H1 (cell line): ENCODE measurements at regions not wholly inside any gene's neighbourhood (a gene's known extent, or its start where the extent isn't known, plus 50 kb on each side); places are given as distances from the start of the nearest gene placed in this dataset.
"Not testable (repeated sequence)": the region's sequence is repeated elsewhere in the genome, so short reads cannot be mapped to it uniquely, and the experiment has no call there.

Source experiments
- CTCF ChIA-PET: fragments of 300-600 bp; sonication (Branson Sonifier 250); formaldehyde crosslinking; loops from one replicate; lab custom pipeline; 2021; ENCODE audit not compliant: partially characterized antibody; lab: Charles Lee
- POLR2A ChIA-PET: fragments of 300-600 bp; sonication (Branson Sonifier 250); formaldehyde crosslinking; loops from one replicate; lab custom pipeline; 2021; ENCODE audit warnings: inconsistent platforms; ENCODE audit not compliant: partially characterized antibody; lab: Charles Lee
- DNase-seq, 2 experiments: peaks; one replicate each; pipeline versions ENCODE4 v3.0.0 to v3.0.0-alpha.2; 2010 to 2022; ENCODE audit warnings: low spot score in 2 of 2, low read depth in 1 of 2, mixed read lengths in 1 of 2
- FAIRE-seq: peaks from 2 replicates; lab custom pipeline; 2011; peaks lifted over from hg19 to GRCh38; lab: Jason Lieb, UNC
- H2AFZ ChIP-seq: 2 replicates; pipeline ENCODE4 v1.8.1; 2012; ENCODE audit warnings: low read length, inconsistent platforms
- H2AK5ac ChIP-seq: 2 replicates; pipeline ENCODE4 v1.6.1; 2013; ENCODE audit warnings: low read depth, low read length
- H2BK120ac ChIP-seq: replicated peaks from 2 replicates; pipeline ENCODE3; 2013; ENCODE audit warnings: low read depth, low read length, inconsistent platforms
- H2BK12ac ChIP-seq: 2 replicates; pipeline ENCODE4 v1.6.1; 2013; ENCODE audit warnings: low read depth, low read length
- H2BK15ac ChIP-seq: 2 replicates; pipeline ENCODE4 v1.6.1; 2013; ENCODE audit warnings: low read length
- H2BK20ac ChIP-seq: 2 replicates; pipeline ENCODE4 v1.6.1; 2013; ENCODE audit warnings: low read length
- H2BK5ac ChIP-seq: 2 replicates; pipeline ENCODE4 v1.6.1; 2013; ENCODE audit warnings: low read depth, low read length
- H3K14ac ChIP-seq: 2 replicates; pipeline ENCODE4 v1.6.1; 2013; ENCODE audit warnings: inconsistent platforms; ENCODE audit not compliant: insufficient read length
- H3K18ac ChIP-seq: 2 replicates; pipeline ENCODE4 v1.6.1; 2013; ENCODE audit warnings: low read length; ENCODE audit errors: extremely low read depth
- H3K23ac ChIP-seq: 2 replicates; pipeline ENCODE4 v1.6.1; 2013; ENCODE audit warnings: inconsistent platforms; ENCODE audit not compliant: insufficient read length
- H3K23me2 ChIP-seq: 2 replicates; pipeline ENCODE4 v1.6.1; 2013; ENCODE audit warnings: low read depth, low read length
- H3K27ac ChIP-seq: 2 replicates; pipeline ENCODE4 v1.6.1; 2011; ENCODE audit warnings: low read depth, low read length, inconsistent platforms
- H3K27me3 ChIP-seq, 4 experiments: replicated peaks in 1 of 4; 1 replicate in 1 of 4; 2 replicates in 3 of 4; pipeline versions ENCODE4 v1.6.1 to v1.8.1; 2011 to 2013; ENCODE audit warnings: low read length in 3 of 4, mild to moderate bottlenecking in 3 of 4, inconsistent platforms in 2 of 4, mixed read lengths in 2 of 4, moderate library complexity in 1 of 4; ENCODE audit not compliant: control insufficient read depth in 3 of 4, insufficient read depth in 3 of 4; ENCODE audit errors: extremely low read depth in 1 of 4
- H3K36me3 ChIP-seq, 4 experiments: 2 replicates each; pipeline versions ENCODE4 v1.6.1 to v1.8.1; 2011 to 2013; ENCODE audit warnings: mild to moderate bottlenecking in 4 of 4, low read length in 3 of 4, moderate library complexity in 2 of 4, control low read depth in 1 of 4, inconsistent platforms in 1 of 4; ENCODE audit not compliant: insufficient read depth in 4 of 4, control insufficient read depth in 2 of 4
- H3K4ac ChIP-seq: replicated peaks from 2 replicates; pipeline ENCODE3; 2013; ENCODE audit warnings: low read length, low read depth, mixed read lengths, inconsistent platforms; ENCODE audit not compliant: insufficient read length
- H3K4me1 ChIP-seq, 4 experiments: replicated peaks in 1 of 4; 1 replicate in 1 of 4; 2 replicates in 3 of 4; pipeline versions ENCODE4 v1.6.1 to v1.8.1; 2011 to 2013; ENCODE audit warnings: low read length in 3 of 4, inconsistent platforms in 2 of 4, mixed read lengths in 1 of 4; ENCODE audit not compliant: insufficient read depth in 4 of 4, control insufficient read depth in 3 of 4
- H3K4me2 ChIP-seq, 2 experiments: 2 replicates each; pipeline versions ENCODE4 v1.6.1 to v1.8.1; 2011 to 2013; ENCODE audit warnings: low read depth in 2 of 2, low read length in 2 of 2, control low read depth in 1 of 2, inconsistent platforms in 1 of 2, mild to moderate bottlenecking in 1 of 2; ENCODE audit not compliant: insufficient read depth in 1 of 2
- H3K4me3 ChIP-seq, 4 experiments: fragments of 200-600, 300-600 bp in 1 of 4; sonication (generic), shearing (Covaris generic), sonication (Bioruptor Twin) in 1 of 4; 2 replicates each; pipeline versions ENCODE4 v1.5.1 to v1.8.1; 2011 to 2016; ENCODE audit warnings: low read length in 4 of 4, low read depth in 3 of 4, control low read depth in 2 of 4, inconsistent platforms in 2 of 4, mild to moderate bottlenecking in 2 of 4, mixed read lengths in 1 of 4, moderate library complexity in 1 of 4; ENCODE audit not compliant: insufficient read depth in 2 of 4; ENCODE audit errors: extremely low read depth in 1 of 4
- H3K56ac ChIP-seq: replicated peaks from 2 replicates; pipeline ENCODE3; 2013; ENCODE audit warnings: low read depth, mild to moderate bottlenecking, mixed read lengths, low read length, inconsistent platforms; ENCODE audit not compliant: insufficient read length
- H3K79me1 ChIP-seq: 2 replicates; pipeline ENCODE4 v1.6.1; 2013; ENCODE audit warnings: low read depth, low read length, control low read depth
- H3K79me2 ChIP-seq, 2 experiments: 2 replicates each; pipeline versions ENCODE4 v1.6.1 to v1.8.1; 2012 to 2013; ENCODE audit warnings: low read length in 2 of 2, mild to moderate bottlenecking in 2 of 2, inconsistent platforms in 1 of 2; ENCODE audit not compliant: insufficient read depth in 2 of 2, control insufficient read depth in 1 of 2
- H3K9ac ChIP-seq, 4 experiments: replicated peaks in 1 of 4; 1 replicate in 1 of 4; 2 replicates in 3 of 4; pipeline versions ENCODE4 v1.6.1 to v1.8.1; 2011 to 2013; ENCODE audit warnings: low read depth in 3 of 4, low read length in 3 of 4, control low read depth in 2 of 4, mild to moderate bottlenecking in 2 of 4, moderate library complexity in 2 of 4, inconsistent platforms in 1 of 4; ENCODE audit errors: extremely low read depth in 1 of 4
- H3K9me3 ChIP-seq, 2 experiments: 2 replicates each; pipeline versions ENCODE4 v1.6.1 to v1.8.1; 2012 to 2013; ENCODE audit warnings: mild to moderate bottlenecking in 2 of 2, moderate library complexity in 2 of 2, control low read depth in 1 of 2, inconsistent platforms in 1 of 2, low read depth in 1 of 2, low read length in 1 of 2, mixed read lengths in 1 of 2; ENCODE audit not compliant: insufficient read depth in 2 of 2
- H4K20me1 ChIP-seq, 2 experiments: replicated peaks in 1 of 2; 2 replicates each; pipeline versions ENCODE3 to v1.8.1; 2011 to 2013; ENCODE audit warnings: inconsistent platforms in 2 of 2, low read length in 2 of 2, mild to moderate bottlenecking in 1 of 2; ENCODE audit not compliant: insufficient read depth in 2 of 2, control insufficient read depth in 1 of 2
- H4K5ac ChIP-seq: 2 replicates; pipeline ENCODE4 v1.6.1; 2013; ENCODE audit warnings: low read length, low read depth, mixed read lengths, inconsistent platforms; ENCODE audit not compliant: insufficient read length
- H4K8ac ChIP-seq: 2 replicates; pipeline ENCODE4 v1.8.0; 2013; ENCODE audit warnings: mild to moderate bottlenecking, moderate library complexity, low read length, inconsistent platforms; ENCODE audit not compliant: insufficient read depth; ENCODE audit errors: extremely low read depth
- H4K91ac ChIP-seq: replicated peaks from 2 replicates; pipeline ENCODE3; 2013; ENCODE audit warnings: low read length, mixed read lengths, inconsistent platforms; ENCODE audit not compliant: insufficient read length
- CREB1 ChIP-seq: IDR thresholded peaks from 2 replicates; pipeline ENCODE4 v1.6.1; 2012; ENCODE audit warnings: inconsistent platforms
- CTCF ChIP-seq, 3 experiments: IDR thresholded peaks; 1 replicate in 2 of 3; 2 replicates in 1 of 3; pipeline versions ENCODE4 v1.5.1 to v1.6.1; 2011; ENCODE audit warnings: low read length in 3 of 3, mild to moderate bottlenecking in 3 of 3, inconsistent platforms in 2 of 3, low read depth in 1 of 3, moderate library complexity in 1 of 3; ENCODE audit not compliant: insufficient read depth in 1 of 3; ENCODE audit errors: control extremely low read depth in 1 of 3
- JUN ChIP-seq: IDR thresholded peaks from 2 replicates; pipeline ENCODE4 v1.6.1; 2011; ENCODE audit warnings: low read depth, mild to moderate bottlenecking, improper control_type of control experiment, low read length
- NANOG ChIP-seq: IDR thresholded peaks from 2 replicates; pipeline ENCODE4 v1.6.1; 2011; ENCODE audit warnings: low read length, low read depth, mild to moderate bottlenecking, inconsistent platforms; ENCODE audit not compliant: insufficient read depth, poor library complexity, severe bottlenecking
- RAD21 ChIP-seq, 2 experiments: IDR thresholded peaks in 1 of 2; conservative IDR thresholded peaks in 1 of 2; 2 replicates each; pipeline ENCODE4 v1.6.1; 2011; ENCODE audit warnings: low read depth in 2 of 2, low read length in 2 of 2, improper control_type of control experiment in 1 of 2, inconsistent platforms in 1 of 2, mild to moderate bottlenecking in 1 of 2, moderate library complexity in 1 of 2
- SIN3A ChIP-seq, 2 experiments: IDR thresholded peaks in 1 of 2; conservative IDR thresholded peaks in 1 of 2; 2 replicates each; pipeline ENCODE4 v1.6.1; 2011 to 2012; ENCODE audit warnings: low read length in 2 of 2, improper control_type of control experiment in 1 of 2, low read depth in 1 of 2, mild to moderate bottlenecking in 1 of 2
- USF2 ChIP-seq: IDR thresholded peaks from 2 replicates; pipeline ENCODE4 v1.6.1; 2011; ENCODE audit warnings: low read length, improper control_type of control experiment
- WGBS, 2 experiments: shearing (Covaris generic) in 1 of 2; methylation state at CpG; one replicate each; pipeline versions ENCODE4 v1.1.6 to v1.1.7; 2013 to 2015; ENCODE audit warnings: low lambda C conversion rate in 2 of 2, mixed read lengths in 2 of 2, inconsistent platforms in 1 of 2, low coverage in 1 of 2, missing lambda C conversion rate in 1 of 2; ENCODE audit not compliant: insufficient replicate concordance in 2 of 2, insufficient coverage in 1 of 2, insufficient read length in 1 of 2; ENCODE audit errors: extremely low coverage in 1 of 2, missing lambda C conversion rate in 1 of 2; 5-methylcytosine and 5-hydroxymethylcytosine counted together

GRCh38 chr17:20781260-20781659, 201.7 kb downstream of the CDRT15L2 start (continued):
- TF ChIP-seq CTCF (IDR thresholded peaks at IDR 0.05; ENCODE audit: control extremely low read depth in 1 of 3, insufficient read depth in 1 of 3, low read depth in 1 of 3, low read length in 3 of 3) (no peak), USF2 (no peak), JUN (no peak), NANOG (no peak), CREB1 (no peak), RAD21 (IDR thresholded peaks at IDR 0.05 in 1 of 2, conservative IDR thresholded peaks at IDR 0.05 in 1 of 2; ENCODE audit: low read depth in 2 of 2, low read length in 2 of 2) (no peak), SIN3A (conservative IDR thresholded peaks at IDR 0.05 in 1 of 2, IDR thresholded peaks at IDR 0.05 in 1 of 2; ENCODE audit: low read depth in 1 of 2, low read length in 2 of 2) (no peak)

- H3K9me3 ChIP-seq, H2BK5ac ChIP-seq, H4K20me1 ChIP-seq, FAIRE-seq, H3K14ac ChIP-seq, H3K36me3 ChIP-seq, H3K79me1 ChIP-seq, H2AFZ ChIP-seq, H4K5ac ChIP-seq, H2BK12ac ChIP-seq, DNase-seq, H3K4me3 ChIP-seq, H3K4ac ChIP-seq, H3K27me3 ChIP-seq, H3K18ac ChIP-seq, H3K56ac ChIP-seq, H3K9ac ChIP-seq, H4K8ac ChIP-seq, H3K79me2 ChIP-seq, H2BK15ac ChIP-seq, H2BK20ac ChIP-seq, H3K4me1 ChIP-seq, H3K23ac ChIP-seq, H3K27ac ChIP-seq, POLR2A ChIA-PET, H3K23me2 ChIP-seq, H4K91ac ChIP-seq, H3K4me2 ChIP-seq, H2BK120ac ChIP-seq, H2AK5ac ChIP-seq: not testable (repeated sequence)
- WGBS, 2 experiments, result 90% methylated on average over 6 of the region's 6 CpGs; no CpG with 5 or more reads in 1 of the 2 experiments
- CTCF ChIA-PET, result interaction anchor here (3.6 kb wide), 1 partner anchor 19 kb away, joined by 13 read pairs; no protein-coding TSS in a partner anchor
Observed at GRCh38 chr17:20781869-20782268, 202.3 kb downstream of the CDRT15L2 start.
